ENCODE measurements at regions not wholly inside any gene's neighbourhood (a gene's known extent, or its start where the extent isn't known, plus 50 kb on each side); places are given as distances from the start of the nearest gene placed in this dataset.
"Not testable (repeated sequence)": the region's sequence is repeated elsewhere in the genome, so short reads cannot be mapped to it uniquely, and the experiment has no call there.

GRCh38 chr16:79938575-79938974 is 338.0 kb upstream of the MAF start:
- no peaks in the 10 kb centered on the region for H3K36me3 ChIP-seq (ENCODE audit: control insufficient read depth, low read length)
- no peaks in the 10 kb centered on the region for H3F3A ChIP-seq (ENCODE audit: control insufficient read depth, insufficient read depth)
- H4K20me1 ChIP-seq (ENCODE audit: control insufficient read depth, insufficient read depth, low read depth, low read length): no peaks in the 10 kb centered on the region
- H3K4me3 ChIP-seq (ENCODE audit: low read length): no peak overlapping the region
- H3K4me1 ChIP-seq (ENCODE audit: control insufficient read depth, low read length): no peaks in the 10 kb centered on the region
- no peaks in the 10 kb centered on the region for H3K9me3 ChIP-seq (ENCODE audit: control insufficient read depth, insufficient read depth, low read length)
- TF ChIP-seq EZH2phosphoT487 (IDR thresholded peaks at IDR 0.05; ENCODE audit: borderline replicate concordance, low read length): no peak
- TF ChIP-seq CTCF (IDR thresholded peaks at IDR 0.05; ENCODE audit: low read depth, low read length, poor library complexity, severe bottlenecking): no peak
- H3K9me2 ChIP-seq (replicated peaks; ENCODE audit: control insufficient read depth, low read length): no peaks in the 10 kb centered on the region
- H3K79me2 ChIP-seq (ENCODE audit: control insufficient read depth, low read length): no peaks in the 10 kb centered on the region
- H3K4me2 ChIP-seq (ENCODE audit: low read length): no peak overlapping the region
- H3K27ac ChIP-seq (ENCODE audit: low read depth, low read length): no peak overlapping the region
- no peaks in the 10 kb centered on the region for H3K27me3 ChIP-seq (ENCODE audit: control insufficient read depth, low read length)

- not testable (repeated sequence) for H3K27me3 ChIP-seq (ENCODE audit: control insufficient read depth, low read length); H3K9me3 ChIP-seq (ENCODE audit: control insufficient read depth, insufficient read depth, low read length); H3K4me1 ChIP-seq (ENCODE audit: control insufficient read depth, low read length); H3K27ac ChIP-seq (ENCODE audit: low read depth, low read length); H3K9me2 ChIP-seq (replicated peaks; ENCODE audit: control insufficient read depth, low read length); H3K79me2 ChIP-seq (ENCODE audit: control insufficient read depth, low read length); H4K20me1 ChIP-seq (ENCODE audit: control insufficient read depth, insufficient read depth, low read depth, low read length); H3F3A ChIP-seq (ENCODE audit: control insufficient read depth, insufficient read depth); H3K36me3 ChIP-seq (ENCODE audit: control insufficient read depth, low read length); H3K4me3 ChIP-seq (ENCODE audit: low read length); H3K4me2 ChIP-seq (ENCODE audit: low read length)
These were observed 337.1 kb upstream of the MAF start for GRCh38 chr16:79937671-79938070.

- Histone ChIP-seq H4K20me1 (ENCODE audit: control insufficient read depth, insufficient read depth, low read depth, low read length) (no peaks in the 10 kb centered on the region), H3K4me3 (ENCODE audit: low read length) (no peak overlapping the region), H3K9me2 (replicated peaks; ENCODE audit: control insufficient read depth, low read length) (no peaks in the 10 kb centered on the region), H3K27ac (ENCODE audit: low read depth, low read length) (no peak overlapping the region), H3F3A (ENCODE audit: control insufficient read depth, insufficient read depth) (no peaks in the 10 kb centered on the region), H3K4me2 (ENCODE audit: low read length) (no peak overlapping the region), H3K27me3 (ENCODE audit: control insufficient read depth, low read length) (no peaks in the 10 kb centered on the region), H3K36me3 (ENCODE audit: control insufficient read depth, low read length) (no peaks in the 10 kb centered on the region), H3K9me3 (ENCODE audit: control insufficient read depth, insufficient read depth, low read length) (no peaks in the 10 kb centered on the region), H3K4me1 (ENCODE audit: control insufficient read depth, low read length) (no peaks in the 10 kb centered on the region), H3K79me2 (ENCODE audit: control insufficient read depth, low read length) (no peaks in the 10 kb centered on the region)
- TF ChIP-seq EZH2phosphoT487 (IDR thresholded peaks at IDR 0.05; ENCODE audit: borderline replicate concordance, low read length): no peak
- TF ChIP-seq CTCF (IDR thresholded peaks at IDR 0.05; ENCODE audit: low read depth, low read length, poor library complexity, severe bottlenecking): no peak
These were observed 333.1 kb upstream of the MAF start for GRCh38 chr16:79933603-79934002.

GRCh38 chr16:79932572-79932971 is 332.0 kb upstream of the MAF start:
- no peaks in the 10 kb centered on the region for H3K27me3 ChIP-seq (ENCODE audit: control insufficient read depth, low read length)
- H4K20me1 ChIP-seq (ENCODE audit: control insufficient read depth, insufficient read depth, low read depth, low read length): no peaks in the 10 kb centered on the region
- H3K4me3 ChIP-seq (ENCODE audit: low read length): no peak overlapping the region
- no peaks in the 10 kb centered on the region for H3K9me3 ChIP-seq (ENCODE audit: control insufficient read depth, insufficient read depth, low read length)
- H3F3A ChIP-seq (ENCODE audit: control insufficient read depth, insufficient read depth): no peaks in the 10 kb centered on the region
- H3K36me3 ChIP-seq (ENCODE audit: control insufficient read depth, low read length): no peaks in the 10 kb centered on the region
- H3K4me2 ChIP-seq (ENCODE audit: low read length): no peak overlapping the region
- no peak for TF ChIP-seq CTCF (IDR thresholded peaks at IDR 0.05; ENCODE audit: low read depth, low read length, poor library complexity, severe bottlenecking)
- TF ChIP-seq EZH2phosphoT487 (IDR thresholded peaks at IDR 0.05; ENCODE audit: borderline replicate concordance, low read length): no peak
- no peak overlapping the region for H3K27ac ChIP-seq (ENCODE audit: low read depth, low read length)
- no peaks in the 10 kb centered on the region for H3K4me1 ChIP-seq (ENCODE audit: control insufficient read depth, low read length)
- H3K9me2 ChIP-seq (replicated peaks; ENCODE audit: control insufficient read depth, low read length): no peaks in the 10 kb centered on the region
- no peaks in the 10 kb centered on the region for H3K79me2 ChIP-seq (ENCODE audit: control insufficient read depth, low read length)

All from DOHH2 (cell line).